Hepatic stellate cell (primary cell): ENCODE measurements at regions not wholly inside any gene's neighbourhood (a gene's known extent, or its start where the extent isn't known, plus 50 kb on each side); places are given as distances from the start of the nearest gene placed in this dataset.
"Not testable (repeated sequence)": the region's sequence is repeated elsewhere in the genome, so short reads cannot be mapped to it uniquely, and the experiment has no call there.

ENCODE experiments used
- DNase-seq: peaks from one replicate; pipeline ENCODE4 v3.0.0; 2011; ENCODE audit warnings: low spot score

DNA sequence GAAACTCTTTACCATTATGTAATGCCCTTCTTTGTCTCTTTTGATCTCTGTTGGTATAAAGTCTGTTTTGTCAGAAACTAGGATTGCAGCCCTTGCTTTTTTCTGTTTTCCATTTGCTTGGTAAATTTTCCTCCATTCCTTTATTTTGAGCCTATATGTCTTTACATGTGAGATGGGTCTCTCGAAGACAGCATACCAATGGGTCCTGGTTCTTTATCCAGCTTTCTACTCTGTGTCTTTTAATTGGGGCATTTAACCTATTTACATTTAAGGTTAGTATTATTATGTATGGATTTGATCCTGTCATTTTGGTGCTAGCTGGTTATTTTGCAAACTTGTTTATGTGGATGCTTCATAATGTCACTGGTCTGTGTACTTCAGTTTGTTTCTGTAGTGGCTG lies 191.3 kb downstream of the S1PR1 start:
- DNase-seq: not testable (repeated sequence)

DNA sequence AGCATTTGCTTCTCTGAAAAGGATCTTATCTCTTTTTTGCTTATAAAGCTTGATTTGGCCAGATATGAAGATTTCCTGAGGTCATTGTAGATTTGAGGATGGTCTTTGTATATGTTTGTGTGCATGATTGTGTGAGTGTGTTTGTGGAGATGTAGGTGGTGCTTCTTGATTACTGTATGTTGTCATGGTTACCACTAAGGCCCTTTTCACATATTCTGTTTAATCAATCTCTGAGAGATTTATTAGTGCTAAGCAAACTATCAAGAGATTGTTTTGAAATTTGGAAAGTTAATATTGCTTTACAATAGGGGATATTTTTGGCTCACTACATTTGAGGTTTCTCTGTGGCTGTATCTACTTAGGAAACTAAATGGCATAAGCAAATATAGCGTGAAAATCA lies 191.7 kb downstream of the S1PR1 start:
- DNase-seq: no peak

DNA sequence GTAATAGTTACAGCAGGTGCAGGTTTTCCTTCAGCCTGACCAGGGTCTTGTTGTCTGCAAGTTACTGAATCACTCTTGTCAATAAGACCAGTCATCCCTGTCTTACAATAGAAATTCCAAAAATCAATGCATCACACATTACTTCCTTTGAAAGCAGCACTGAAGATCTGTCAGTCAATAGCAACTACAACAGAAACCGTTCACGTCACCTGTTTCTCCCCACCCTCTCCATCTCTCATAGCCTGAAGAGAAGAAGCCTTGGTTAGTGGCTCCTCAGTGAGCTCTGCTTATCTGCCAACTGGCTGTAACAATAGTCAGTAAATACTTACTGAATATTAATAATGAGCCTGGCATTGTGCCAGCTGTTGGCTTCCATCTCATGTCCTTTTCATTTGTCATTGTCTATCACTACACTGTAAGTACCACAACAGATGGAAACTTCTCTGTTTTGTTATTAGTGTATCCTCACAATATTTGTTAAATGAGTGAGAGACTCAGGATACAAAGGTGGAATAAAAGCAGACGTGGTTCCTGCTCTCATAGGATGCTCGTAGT lies 195.2 kb downstream of the S1PR1 start:
- DNase-seq: no peak

DNA sequence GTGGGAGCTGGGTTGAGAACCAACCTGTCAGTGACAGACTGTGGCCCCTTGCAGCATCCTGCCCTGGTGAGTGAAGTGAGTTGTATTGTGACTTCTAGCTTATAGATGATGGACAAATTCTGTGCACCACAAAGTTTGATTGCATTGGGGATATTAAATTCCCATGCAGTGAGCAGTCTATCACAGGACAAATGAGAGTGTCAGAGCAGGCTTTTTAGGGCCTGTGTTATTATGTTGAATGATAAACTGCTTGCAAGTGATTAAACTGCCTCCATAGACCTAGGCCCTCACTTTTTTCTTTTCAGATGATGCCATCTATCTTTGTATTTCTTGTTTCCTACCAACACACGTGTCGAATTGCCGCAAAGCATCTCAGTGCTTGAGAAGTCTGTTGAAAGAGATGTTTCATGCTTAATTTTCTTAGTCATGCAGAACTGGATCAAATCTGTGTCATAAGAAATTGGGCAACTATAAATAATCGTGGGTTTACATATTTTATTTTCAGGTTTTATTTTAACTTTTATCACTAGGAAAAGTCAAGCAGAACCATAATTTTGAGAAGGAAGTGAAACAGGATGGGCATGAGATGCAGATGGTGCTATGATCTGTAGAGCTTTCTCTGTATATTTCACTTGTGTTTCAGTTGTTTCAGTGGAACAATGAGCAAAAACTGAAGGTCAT lies 199.2 kb downstream of the S1PR1 start:
- DNase-seq: no peak

- no peak for DNase-seq
Observed at GRCh38 chr1:101437800-101438199, 201.0 kb downstream of the S1PR1 start.

DNA sequence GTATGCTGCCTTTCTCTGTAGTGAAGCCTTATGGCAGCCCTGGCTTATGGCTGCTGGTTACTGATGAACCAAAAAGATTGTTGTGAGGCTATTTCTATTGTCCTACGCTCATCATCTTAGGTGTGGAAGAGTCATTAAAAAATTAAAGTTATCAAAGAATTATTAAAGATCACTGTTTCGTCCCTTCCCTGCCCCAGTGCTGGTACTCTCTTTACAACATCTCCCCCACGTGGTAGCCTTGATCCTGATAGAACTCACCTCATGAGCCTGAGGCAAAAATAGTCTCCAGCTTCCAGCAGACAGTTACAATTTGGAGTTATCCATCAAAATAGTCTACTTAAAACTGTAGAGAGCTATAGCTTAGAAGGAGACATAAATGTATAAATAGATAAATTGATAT lies 201.5 kb downstream of the S1PR1 start:
- no peak for DNase-seq

DNA sequence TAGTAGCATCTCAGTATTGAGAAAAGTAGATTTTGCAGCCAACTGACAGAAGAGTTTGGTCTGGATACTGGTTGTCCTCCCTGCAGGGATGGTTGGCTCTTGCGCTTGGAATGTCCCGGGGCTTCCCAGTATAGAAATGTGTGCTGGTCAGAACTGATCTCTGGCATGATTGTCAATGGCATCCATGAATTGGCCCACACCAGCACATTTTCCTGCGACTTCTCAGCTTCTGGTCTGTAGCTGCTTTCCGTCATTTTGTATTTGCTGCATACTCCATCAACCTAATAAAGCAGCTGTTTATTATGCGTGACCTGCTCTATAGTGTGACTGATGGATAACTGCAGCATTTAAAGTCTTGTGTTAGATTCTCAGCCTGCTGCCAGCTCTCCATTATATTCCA lies 203.7 kb downstream of the S1PR1 start:
- DNase-seq: no peak

DNA sequence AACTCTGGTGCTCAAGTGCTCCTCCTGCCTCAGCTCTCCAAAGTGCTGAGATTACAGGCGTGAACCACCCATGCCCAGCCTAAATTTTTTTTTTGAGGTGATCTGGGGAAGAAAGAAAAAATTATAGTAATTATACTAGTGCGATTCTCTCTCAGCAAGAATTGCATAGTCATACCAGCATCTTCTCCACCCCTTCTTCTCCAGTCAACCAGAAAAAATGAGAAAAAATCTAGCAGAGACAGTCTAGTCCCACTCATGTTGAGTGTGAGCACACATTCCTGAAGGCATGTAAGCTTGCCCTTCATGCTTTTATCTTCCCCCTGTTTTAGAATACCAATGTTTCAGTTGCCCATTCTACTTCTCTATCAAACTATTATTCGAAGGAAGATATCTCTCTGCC lies 207.6 kb downstream of the S1PR1 start:
- DNase-seq: no peak

GRCh38 chr1:101444873-101445618 lies 208.2 kb downstream of the S1PR1 start:
- DNase-seq: no peak

GRCh38 chr1:101448018-101448417 lies 211.2 kb downstream of the S1PR1 start:
- DNase-seq: no peak

GRCh38 chr1:101450691-101451090 lies 213.9 kb downstream of the S1PR1 start:
- DNase-seq: not testable (repeated sequence)

DNA sequence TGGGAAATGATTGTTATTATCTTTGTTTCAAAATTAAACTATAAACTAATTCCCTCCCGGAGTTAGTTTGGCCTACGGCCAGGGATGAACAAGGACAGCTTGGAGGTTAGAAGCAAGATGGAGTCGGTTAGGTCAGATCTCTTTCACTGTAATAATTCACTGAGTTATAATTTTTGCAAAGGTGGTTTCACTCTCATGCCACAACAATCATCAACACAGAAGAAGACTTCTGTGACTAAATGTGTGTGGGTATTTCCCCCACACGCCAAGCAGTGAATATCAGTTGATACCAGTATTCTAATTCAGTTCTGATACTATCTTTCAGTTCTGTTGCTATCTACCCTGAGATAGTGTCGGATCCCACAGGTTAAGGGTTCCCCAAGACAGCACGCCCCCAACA lies 215.1 kb downstream of the S1PR1 start:
- no peak for DNase-seq

GRCh38 chr1:101452825-101453224 lies 216.0 kb downstream of the S1PR1 start:
- DNase-seq: no peak

- DNase-seq: no peak
Observed at GRCh38 chr1:101453844-101454243, 217.0 kb downstream of the S1PR1 start.

GRCh38 chr1:101455166-101455565 lies 218.3 kb downstream of the S1PR1 start:
- no peak for DNase-seq

- no peak for DNase-seq
Observed at GRCh38 chr1:101460739-101461138, 223.9 kb downstream of the S1PR1 start.

DNA sequence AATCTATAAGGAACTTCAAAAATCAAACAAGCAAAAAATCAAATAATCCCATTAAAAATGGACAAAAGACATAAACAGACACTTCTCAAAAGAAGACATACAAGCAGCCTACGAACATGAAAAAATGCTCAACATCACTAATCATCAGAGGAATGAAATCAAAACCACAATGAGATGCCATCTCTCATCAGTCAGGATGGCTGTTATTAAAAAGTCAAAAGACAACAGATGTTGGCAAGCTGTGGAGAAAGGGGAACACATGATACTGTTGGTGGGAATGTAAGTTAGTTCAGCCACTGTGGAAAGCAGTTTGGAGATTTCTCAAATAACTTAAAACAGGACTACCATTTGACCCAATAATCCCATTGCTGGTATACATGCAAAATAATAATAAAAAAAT lies 226.4 kb downstream of the S1PR1 start:
- no peak for DNase-seq

DNA sequence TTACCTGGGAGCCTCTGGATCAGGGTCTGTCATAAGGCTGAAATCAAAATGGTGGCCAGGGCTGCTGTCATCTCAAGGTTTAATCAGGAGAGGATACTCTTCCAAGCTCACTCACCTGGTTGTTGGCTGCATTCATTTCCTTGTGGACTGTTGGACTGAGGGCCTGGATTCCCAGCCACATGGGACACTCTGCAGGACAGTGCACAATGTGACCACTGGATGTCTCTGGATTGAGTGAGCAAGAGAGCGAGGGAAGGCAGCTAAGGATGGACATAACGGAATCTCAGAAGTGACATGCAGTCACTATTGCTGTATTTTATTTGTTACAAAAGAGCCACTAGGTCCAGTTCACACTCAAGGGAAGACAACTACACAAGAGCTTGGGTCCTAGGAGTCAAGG lies 229.1 kb downstream of the S1PR1 start:
- DNase-seq: no peak

DNA sequence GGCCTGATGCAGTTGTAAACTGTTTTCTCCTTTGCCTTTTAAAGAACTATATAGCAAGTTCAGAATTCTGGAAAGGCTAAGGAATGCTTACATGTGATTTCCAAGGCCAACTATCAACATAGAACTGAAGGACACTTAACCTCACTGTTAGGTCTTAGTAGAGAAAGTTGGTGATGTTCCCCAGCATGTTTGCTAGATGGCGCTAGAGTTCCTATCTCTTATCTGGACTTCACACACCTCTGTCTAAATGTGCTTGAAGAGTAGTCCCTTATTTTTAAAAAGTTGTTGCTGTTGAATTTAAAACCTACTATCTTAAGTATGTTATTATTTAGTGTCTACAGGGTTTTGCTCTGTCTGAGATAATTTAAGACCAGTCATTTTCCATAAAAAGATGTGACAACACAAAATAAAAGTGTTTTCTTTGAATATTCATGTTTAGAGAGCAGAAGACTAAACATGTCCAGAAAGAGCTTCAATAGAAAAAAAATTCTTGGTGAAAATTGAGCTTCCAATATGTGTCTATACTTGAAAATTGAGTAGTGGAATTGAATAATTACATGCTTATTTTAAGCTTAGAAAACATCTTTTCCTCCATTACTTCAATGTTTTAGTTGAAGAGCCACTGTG lies 237.3 kb downstream of the S1PR1 start:
- no peak for DNase-seq

DNA sequence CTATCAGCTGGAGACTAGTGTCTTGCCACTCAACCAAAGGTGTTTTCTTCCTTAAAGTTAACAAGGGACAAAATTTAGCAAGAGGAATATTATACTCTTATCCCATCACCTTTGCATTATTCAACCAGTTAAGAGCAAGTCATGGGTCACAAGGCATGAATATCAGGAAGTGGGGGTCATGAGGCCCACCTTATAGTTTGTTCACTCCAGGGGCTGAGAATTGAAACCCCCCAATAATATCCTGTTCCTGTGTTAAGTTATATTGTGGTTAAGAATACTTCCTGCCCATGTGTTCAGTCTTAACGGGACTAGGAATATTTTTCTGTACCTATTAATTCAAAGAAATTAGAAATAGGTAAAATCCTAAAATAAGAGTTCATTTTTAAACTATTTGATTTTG lies 239.7 kb downstream of the S1PR1 start:
- DNase-seq: no peak

GRCh38 chr1:101479945-101480344 lies 243.1 kb downstream of the S1PR1 start:
- DNase-seq: no peak

- DNase-seq: no peak
Observed at GRCh38 chr1:101482306-101482705, 245.5 kb downstream of the S1PR1 start.
